SHP77 treated with DMSO at 0.1 percent for 48 hours (cell line): ENCODE measurements at regions not wholly inside any gene's neighbourhood (a gene's known extent, or its start where the extent isn't known, plus 50 kb on each side); places are given as distances from the start of the nearest gene placed in this dataset.
"Not testable (repeated sequence)": the region's sequence is repeated elsewhere in the genome, so short reads cannot be mapped to it uniquely, and the experiment has no call there.

ENCODE experiments used
- DNase-seq: peaks from one replicate; lab custom pipeline; 2025; lab: John Stamatoyannopoulos, UW

DNA sequence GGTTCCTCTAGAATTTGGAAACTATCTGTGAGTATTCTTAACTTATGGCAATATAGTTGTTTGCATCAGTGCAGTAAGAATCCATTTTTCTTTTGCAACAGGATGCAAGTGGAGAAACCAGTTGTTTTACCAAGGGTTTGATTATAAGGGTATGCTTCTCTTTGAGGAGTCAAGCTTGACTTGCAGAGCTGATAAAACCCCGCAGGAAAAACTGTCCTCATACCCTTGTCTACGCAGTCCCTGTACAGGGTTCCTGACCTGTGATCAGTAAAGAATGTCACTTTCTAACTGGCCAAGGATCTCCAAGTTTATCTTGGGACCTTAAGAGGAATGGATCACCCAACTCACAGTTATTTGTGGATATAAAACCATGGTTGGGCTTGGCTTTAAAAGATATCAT lies 161.1 kb upstream of the OLIG3 start:
- no peak for DNase-seq

DNA sequence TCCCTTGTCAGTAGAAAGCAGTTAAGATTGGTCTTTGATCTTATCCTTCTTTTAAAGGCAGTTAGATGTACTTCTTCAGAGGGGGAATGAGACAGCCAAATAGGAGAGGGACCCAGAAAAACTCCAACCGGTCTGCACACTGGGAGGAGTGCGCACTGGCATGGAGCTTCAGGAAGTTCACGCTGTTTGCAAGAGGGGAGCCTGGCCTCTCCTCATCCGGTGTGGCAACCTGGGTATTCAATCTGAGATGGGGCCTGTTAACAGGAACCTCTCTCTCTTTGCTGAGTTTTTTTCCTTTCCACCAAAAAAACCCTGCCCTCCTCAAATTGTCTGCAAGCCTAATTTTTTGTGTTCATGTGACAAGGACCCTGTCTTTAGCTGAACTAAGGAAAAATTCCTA lies 162.5 kb upstream of the OLIG3 start:
- DNase-seq = no peak

DNA sequence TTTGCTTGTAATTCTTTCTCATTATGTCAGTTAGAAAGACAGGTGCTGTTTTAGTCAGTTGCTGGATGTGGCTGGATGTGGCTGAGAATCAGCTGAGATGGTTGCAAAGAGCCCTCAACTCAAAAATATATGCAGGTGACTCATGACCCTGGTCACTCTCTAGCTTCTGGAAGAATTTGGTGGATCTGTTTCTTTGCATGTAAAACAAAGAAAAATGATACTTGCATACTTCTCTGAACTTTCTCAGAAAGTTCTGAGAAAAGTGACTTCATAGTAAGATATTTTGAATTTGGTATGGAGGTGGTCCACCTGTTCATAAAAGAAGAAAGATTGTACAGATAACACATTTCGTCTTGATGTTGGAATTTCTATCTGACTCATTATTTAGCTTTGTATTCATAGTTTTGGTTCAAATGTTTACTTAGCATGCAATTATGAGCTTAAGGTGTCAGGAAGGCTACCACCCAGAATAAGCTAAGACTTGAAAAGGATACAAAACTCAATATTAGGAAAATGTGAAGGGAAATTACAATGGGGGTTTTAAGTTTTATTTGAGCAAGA lies 163.2 kb upstream of the OLIG3 start:
- no peak for DNase-seq

DNA sequence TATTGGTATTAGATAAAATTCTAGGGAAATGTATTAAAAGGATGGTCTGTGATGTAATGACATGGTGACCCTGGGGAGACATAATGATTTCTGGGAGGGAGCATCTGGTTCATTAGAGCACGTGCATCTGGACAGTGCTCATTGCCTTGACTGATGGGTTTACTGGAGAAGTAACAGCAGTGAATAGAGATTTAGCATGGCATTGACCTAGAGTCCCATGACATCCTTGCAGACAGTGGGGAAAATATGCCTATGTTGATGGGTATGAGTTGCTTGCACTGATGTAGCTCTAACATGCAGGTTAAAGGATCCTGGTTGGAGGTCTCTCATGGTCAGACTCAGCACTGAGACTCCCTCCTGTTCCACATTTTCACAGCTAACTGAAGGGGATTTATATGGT lies 164.1 kb upstream of the OLIG3 start:
- no peak for DNase-seq

DNA sequence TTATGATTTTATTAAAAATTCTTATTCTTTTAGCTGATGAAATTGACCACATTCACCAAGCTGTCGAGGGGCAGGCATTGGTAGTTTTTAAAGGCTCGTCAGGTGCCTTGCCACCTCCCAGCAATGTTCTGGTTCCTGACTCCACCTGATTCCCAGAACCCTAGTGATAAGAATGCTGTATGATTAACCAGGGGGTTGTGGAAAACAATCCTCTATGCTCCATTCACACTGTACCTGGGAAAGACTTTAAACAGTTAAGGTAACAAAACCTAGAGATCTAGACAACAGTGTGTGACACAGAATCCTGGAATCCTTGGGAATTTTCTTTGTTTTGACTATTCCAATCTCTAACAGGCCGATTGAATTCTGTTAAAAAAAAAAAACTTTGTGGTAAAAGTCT lies 165.7 kb upstream of the OLIG3 start:
- no peak for DNase-seq

DNA sequence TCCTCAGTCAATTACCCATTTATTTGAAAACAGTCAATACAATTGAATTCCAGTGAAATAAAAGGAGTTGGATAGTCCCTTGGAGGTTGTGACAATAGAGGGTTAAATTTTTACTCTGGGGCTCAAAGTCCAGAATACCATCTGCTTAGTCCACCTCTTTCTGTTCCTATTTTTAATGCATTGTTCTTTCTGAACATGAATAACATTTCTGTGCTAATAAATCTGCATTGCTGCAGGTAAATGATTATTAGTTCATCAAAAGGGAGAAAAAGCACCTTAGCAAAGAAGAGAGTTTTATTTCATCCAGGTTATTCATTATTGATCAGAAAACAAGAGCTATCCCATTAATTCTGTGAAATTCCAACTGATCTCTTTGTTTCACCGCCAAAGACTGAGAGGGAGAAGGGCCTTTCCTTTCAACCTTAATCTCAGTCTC lies 166.1 kb upstream of the OLIG3 start:
- DNase-seq = no peak

DNA sequence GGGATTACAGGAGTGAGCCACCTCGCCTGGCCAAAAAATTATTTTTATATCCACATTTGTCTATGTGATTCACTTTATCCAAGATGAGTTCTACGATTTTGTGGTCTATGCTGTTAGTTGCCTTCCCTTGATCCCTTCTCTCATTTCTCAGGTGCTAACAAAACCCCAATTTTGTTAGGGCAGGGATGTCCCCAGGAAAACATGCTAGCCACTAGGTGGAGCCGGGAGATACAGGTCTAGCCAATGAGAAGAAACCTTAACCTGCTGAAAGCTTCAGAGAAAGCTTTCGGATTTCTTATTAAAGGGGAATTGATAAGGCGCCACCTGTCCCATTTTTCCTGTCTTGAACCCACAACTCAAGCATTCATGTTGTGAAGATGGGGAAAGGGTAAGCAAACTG lies 167.4 kb upstream of the OLIG3 start:
- no peak for DNase-seq

DNA sequence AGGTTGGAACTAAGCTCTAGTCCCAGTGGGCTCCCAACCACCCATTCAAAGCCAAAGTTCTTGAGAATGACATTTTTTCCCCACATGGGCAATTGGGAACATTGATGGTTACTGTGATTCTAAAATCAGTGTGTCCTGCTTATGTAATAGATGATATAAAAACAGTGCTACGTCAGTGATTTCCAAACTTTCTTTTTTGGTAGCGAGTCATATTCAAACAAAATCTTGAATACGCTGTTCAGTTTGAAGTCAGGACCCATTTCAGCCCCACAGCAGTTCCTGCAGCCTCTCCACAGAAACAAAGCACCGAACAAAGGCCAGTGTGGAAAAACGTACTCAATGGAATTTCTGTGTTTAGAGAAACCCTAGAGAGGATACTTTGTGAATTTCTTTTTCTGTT lies 170.0 kb upstream of the OLIG3 start:
- no peak for DNase-seq

DNA sequence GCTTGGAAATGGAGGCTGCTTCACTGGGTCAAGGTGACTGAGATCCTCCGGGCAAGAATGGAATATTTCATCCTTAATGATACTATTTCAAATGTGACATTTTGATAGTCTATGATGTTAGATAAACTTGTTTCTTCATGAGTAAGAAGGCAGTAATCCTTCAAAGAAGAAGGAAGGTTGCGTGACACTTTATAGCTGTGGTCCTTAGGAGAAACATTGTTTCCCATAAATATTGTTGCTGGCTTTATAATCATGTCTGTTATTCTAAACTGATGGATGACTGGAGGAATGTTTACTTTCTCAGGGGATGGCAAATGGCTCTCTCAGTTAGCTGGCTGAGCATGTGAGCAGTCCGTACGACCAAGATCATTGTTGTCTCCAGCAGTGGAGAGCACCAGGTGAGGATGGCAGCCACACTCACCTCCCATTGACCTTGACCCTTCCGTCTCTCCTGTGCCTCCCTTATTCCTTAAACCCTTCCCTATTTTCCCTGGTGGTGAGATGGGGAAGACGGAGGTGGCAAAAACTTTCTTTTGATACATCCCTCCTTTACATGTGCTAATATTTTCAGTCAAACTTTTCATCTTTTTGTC lies 171.2 kb upstream of the OLIG3 start:
- no peak for DNase-seq

DNA sequence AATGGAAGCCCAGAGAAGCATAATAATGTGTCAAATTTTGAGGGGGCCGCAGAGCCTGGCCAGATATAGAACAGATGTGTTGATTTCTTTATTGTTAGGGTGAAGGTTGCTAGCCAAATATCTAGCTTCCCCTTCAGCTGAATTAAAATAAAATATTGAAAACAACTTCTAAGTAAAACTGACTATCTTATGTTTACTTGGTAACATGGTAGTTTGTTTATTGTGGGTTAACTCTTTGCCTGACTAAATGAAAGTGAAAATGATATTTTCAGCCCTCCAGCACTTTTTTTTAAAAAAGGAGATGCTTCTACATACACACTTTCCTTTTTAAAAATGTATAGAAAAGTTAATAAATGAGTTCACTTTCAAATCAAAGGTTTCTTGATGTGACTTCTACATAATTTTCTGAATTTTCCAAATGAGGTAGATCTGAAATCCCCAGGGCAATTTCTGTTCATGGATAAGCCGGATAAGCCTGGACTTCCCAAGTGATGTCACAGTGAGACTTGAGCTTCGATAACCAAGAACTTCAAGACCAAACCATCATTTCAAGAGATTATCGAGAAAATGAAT lies 172.1 kb upstream of the OLIG3 start:
- DNase-seq = no peak

DNA sequence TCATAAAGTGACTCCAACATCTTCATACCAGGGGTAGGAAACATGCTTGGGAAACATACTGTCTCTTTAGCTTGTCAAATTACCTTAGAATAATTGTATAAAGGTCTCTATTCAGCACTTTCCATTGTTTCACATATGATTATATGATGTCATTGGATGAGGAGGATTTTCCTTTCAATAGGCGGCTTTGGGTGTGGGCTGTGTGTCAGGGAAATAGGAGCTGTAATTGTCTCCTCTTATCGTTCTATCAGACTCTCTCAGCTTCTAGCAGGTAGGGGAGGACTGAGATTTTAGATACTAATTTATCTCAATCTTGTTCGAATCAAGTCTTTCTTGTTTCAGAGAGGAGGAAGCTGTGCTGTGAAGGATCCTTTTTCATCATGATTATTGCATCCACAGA lies 179.4 kb upstream of the OLIG3 start:
- no peak for DNase-seq

DNA sequence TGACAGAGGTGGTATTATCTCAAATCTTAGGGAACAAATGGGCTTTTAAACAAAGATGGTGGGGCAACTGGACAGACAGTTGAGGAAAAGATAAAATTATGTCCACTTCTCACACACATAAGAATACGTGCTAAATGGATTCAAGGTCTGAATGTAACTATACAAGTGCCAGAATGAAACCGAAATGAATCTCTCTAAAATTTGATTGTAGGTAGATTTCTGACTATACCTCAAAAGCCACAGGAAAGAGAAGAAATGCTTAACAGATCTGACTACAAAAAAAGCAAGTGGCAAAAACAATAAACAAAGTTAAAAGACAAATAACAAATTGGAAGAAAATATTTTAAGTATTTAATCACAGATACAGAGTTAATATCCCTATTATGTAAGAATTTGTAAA lies 182.7 kb upstream of the OLIG3 start:
- no peak for DNase-seq

DNA sequence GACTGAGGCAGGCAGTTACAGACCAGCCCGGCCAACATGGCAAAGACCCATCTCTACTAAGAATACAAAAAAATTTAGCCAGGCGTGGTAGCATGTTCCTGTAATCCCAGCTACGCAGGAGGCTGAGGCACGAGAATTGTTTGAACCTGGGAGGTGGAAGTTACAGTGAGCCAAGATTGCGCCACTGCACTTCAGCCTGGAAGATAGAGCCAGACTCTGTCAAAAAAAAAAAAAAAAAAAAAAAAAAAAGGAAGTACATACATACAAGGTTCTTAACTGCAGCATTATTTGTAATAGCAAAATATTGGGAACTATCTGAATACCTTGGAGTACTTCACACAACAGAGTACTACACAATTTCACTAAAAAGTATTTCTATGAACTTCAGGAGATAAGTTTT lies 183.5 kb upstream of the OLIG3 start:
- DNase-seq = no peak

DNA sequence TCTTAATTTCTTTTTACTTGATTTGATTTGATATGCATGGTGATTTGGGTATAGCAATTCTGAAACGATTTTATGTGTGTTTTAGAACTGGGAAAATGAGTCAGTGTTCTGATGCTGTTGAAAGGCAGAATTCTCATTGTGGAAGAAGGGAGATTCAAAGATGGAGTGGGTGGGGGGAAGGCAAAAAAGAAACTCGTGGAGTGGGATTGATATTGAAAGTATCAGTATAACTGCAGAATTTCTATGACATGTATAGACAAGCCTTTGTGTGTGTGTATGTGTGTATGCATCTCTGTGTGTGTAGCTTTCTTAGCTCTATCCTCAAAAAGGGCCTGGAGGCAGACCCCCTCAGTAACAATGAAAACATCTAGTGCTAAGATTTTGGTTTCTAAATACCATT lies 184.3 kb upstream of the OLIG3 start:
- DNase-seq = no peak

DNA sequence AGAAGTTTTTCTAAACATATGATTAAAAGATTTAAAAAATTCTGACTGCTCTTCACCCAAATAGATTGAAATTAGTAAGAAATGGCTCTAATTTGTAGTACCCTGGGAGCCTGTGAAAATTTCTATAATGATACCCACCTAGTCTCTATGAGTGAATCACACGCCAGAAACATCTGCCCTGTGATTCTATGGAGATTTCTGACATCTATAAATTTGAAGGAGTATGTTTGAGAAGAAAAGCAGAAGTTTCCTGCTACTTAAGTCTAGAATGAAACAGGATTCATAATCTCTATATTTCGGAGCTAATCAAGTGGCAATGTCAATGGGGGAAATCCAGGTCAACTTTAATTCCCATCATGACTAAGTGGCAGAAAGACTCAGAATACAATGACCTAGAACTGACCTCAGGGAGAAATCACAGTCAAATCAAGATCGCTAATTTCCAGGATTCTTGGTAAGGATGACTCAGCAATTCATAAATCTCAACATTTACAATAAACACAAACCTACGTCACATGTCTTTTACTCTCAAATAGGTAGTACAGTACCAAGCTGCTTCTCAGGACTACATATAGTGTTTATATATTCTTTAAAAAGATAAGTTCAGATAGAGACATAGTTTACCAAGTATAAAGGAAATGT lies 186.2 kb upstream of the TNFAIP3 start:
- no peak for DNase-seq

DNA sequence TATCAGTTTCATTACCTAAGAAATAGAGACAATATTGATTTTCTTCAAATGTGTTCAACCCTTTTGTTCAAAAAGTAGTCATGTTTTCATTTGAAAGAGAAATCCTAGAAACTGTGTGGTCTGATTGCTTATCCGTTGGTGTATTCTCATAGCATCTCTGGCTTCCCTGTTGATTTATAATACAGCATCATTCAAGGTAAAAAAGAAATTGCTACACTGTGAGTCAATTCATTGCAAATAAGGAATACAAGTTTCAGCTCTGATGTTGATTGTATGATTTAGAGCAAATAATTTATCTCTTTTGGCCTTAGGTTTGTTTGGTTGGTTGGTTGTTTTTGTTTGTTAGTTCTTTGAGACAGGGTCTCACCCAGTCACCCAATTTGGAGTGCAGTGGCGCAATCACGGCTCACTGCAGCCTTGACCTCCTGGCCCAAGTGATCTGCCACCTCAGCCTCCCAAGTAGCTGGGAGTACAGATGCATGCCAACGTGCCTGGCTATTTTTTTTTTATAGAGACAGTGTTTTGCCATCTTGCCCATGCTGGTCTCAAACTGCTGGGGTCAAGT lies 185.5 kb upstream of the TNFAIP3 start:
- no peak for DNase-seq

DNA sequence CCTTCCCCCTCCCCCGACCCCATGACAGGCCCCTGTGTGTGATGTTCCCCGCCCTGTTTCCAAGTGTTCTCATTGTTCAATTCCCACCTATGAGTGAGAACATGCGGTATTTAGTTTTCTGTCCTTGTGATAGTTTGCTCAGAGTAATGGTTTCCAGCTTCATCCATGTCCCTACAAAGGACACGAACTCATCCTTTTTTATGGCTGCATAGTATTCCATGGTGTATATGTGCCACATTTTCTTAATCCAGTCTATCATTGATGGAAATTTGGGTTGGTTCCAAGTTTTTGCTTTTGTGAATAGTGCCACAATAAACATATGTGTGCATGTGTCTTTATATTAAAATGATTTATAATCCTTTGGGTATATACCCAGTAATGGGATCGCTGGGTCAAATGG lies 184.4 kb upstream of the TNFAIP3 start:
- DNase-seq = not testable (repeated sequence)

DNA sequence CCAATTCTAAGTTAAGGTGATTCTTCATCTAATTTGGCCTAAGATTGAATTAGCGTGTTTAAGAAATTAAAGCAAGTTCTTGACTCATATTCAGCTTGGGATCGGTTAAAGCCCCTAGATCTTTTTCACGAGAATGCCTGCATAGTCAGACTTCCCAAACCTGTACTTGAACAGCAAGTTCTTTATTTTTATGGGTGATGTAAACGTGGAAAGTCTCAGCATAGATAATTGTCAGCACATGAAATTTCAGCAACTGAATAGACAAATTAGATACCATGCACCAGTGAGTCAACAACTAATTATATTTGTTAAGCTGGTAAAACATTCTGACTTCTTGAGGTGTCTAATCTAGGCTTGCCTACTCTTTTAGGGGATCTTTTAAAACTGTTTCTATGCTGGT lies 183.1 kb upstream of the TNFAIP3 start:
- DNase-seq = no peak

DNA sequence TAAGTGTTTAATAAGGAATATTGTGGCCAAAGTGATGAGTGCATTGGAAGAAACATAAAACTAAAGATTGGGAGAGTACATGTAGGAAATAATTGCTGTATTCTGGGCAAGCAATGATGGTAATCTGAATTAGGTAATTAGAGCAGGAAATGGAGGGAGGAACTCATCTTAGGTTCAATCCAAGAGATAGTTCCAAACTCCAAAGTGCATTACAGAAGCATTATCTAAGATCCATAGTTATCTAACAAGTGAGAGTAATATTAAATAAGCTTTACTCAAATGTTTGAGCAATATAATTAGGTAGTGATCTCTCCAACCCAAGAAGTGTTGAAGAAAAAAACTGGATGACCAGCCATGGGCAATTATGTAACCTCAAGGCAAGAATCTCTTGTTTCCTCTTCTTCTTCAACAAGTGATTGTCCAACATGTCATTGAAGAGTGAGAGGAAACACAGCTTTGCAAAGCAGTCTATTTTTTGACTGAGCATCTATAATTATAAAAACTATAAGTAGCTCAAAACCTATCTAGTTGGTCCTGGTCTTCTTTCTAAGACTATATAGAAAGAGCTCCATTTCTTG lies 181.2 kb upstream of the TNFAIP3 start:
- no peak for DNase-seq

DNA sequence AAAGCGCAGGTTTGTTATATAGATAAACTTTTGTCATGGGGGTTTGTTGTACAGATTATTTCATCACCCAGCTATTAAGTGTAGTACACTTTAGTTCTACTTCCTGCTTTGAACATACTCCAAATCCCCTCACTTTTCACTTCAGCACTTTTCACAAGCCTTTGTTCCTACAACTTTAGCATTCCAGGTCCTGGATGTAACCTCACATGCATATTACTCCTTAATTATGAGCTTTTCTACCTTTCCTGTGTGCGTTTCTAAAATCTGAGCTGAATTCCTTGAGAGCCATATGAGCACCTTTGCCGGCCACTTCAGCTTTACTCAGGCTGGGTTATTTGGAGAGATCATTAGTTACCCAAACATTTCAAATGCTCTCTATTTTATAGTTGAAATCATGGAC lies 179.2 kb upstream of the TNFAIP3 start:
- DNase-seq = no peak

DNA sequence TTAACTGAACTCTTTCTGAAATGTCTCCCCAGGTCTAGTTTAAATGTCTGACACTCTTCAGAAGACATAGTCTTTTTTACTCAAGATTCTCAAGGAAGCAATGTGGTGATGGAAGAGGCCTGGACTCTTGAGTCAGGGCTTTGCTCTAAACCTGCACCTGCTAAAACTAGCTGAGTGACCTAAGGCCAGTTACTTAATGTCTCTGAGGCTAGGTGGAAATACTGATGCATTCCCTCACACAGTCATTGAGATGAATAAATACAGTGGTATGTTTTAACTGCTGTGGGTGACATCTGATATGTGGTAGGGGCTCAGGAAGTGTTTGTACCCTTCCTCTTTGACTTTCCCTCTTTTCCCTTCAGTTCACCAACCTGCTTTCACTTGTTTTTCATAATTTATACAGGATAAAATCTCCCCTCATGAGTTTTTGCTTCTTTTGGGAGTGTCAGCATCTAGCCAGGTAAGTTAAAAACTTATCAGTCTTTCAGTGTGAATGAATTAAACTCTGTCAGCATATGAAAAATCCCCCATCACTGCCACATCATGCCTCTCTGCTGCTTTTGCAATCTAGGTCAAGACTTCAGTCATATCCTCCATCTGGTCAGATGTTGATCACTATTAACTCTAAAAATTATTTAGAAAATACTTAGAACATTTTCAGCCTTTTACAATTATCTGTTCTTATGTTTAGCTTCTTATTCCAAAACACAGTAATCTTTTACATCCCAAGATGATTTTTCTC lies 178.7 kb upstream of the TNFAIP3 start:
- no peak for DNase-seq

DNA sequence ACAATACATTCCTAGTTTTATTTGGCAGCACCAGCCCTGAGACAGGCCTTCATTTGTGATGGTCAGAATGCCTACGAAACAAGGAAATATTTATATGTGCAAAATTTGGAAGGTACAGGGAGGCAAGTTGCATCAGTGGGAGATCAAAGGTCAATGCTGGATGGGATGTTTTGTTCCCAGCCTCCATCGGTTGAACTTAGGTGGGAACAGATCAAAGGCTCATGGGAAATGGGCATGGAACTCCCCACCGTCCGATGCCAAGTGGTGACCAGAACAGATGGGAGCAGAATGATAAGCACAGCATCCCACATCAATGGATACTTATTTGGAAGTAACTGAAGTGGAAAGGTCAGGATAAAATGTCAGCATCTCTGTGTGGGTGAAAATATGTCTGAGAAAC lies 177.7 kb upstream of the TNFAIP3 start:
- DNase-seq = no peak
